ENCODE measurements at regions not wholly inside any gene's neighbourhood (a gene's known extent, or its start where the extent isn't known, plus 50 kb on each side); places are given as distances from the start of the nearest gene placed in this dataset.

GRCh38 chr11:19650467-19650866 is 62.2 kb upstream of the NAV2 start:
- Histone ChIP-seq H3K4me1 (replicated peaks in 1 of 2) (no peaks in the 10 kb centered on the region), H3K27me3 (no peaks in the 10 kb centered on the region), H3K36me3 (replicated peaks in 1 of 2) (no peaks in the 10 kb centered on the region), H3K9me3 (replicated peaks in 1 of 3) (no peaks in the 10 kb centered on the region), H3K4me3 (no peak overlapping the region), H3K27ac (no peak overlapping the region)
- 77 to 87% (median 85%) methylated on average over 3 of the region's 3 CpGs for WGBS, 4 donors
- no peak for DNase-seq
- intact Hi-C loops (cut with DNase I), result no loop called here
- no peak for TF ChIP-seq POLR2A (IDR thresholded peaks at IDR 0.05)
- TF ChIP-seq CTCF (IDR thresholded peaks at IDR 0.05), result no peak

- WGBS, 4 donors, result 77 to 85% (median 84%) methylated on average over 4 of the region's 4 CpGs
- Histone ChIP-seq H3K36me3 (replicated peaks in 1 of 2) (no peaks in the 10 kb centered on the region), H3K4me1 (replicated peaks in 1 of 2) (no peaks in the 10 kb centered on the region), H3K4me3 (no peak overlapping the region), H3K27me3 (no peaks in the 10 kb centered on the region), H3K27ac (no peak overlapping the region), H3K9me3 (replicated peaks in 1 of 3) (no peaks in the 10 kb centered on the region)
- TF ChIP-seq POLR2A (IDR thresholded peaks at IDR 0.05) (no peak), CTCF (IDR thresholded peaks at IDR 0.05) (no peak)
- intact Hi-C loops (cut with DNase I), result no loop called here
- no peak for DNase-seq
Measured at GRCh38 chr11:19649751-19650150, 62.9 kb upstream of the NAV2 start.

- intact Hi-C loops (cut with DNase I), result no loop called here
- H3K4me1 ChIP-seq (replicated peaks in 1 of 2), result no peaks in the 10 kb centered on the region
- no peaks in the 10 kb centered on the region for H3K27me3 ChIP-seq
- DNase-seq, result no peak
- no peak overlapping the region for H3K27ac ChIP-seq
- no peaks in the 10 kb centered on the region for H3K9me3 ChIP-seq (replicated peaks in 1 of 3)
- 81 to 96% (median 87%) methylated on average over 2 to 3 of the region's 3 CpGs for WGBS, 4 donors
- H3K4me3 ChIP-seq, result no peak overlapping the region
- TF ChIP-seq POLR2A (IDR thresholded peaks at IDR 0.05) (no peak), CTCF (IDR thresholded peaks at IDR 0.05) (no peak)
- no peaks in the 10 kb centered on the region for H3K36me3 ChIP-seq (replicated peaks in 1 of 2)
Measured at GRCh38 chr11:19648321-19648720, 64.3 kb upstream of the NAV2 start.

- Histone ChIP-seq H3K36me3 (replicated peaks in 1 of 2) (no peaks in the 10 kb centered on the region), H3K27ac (no peak overlapping the region), H3K4me3 (no peak overlapping the region), H3K27me3 (no peaks in the 10 kb centered on the region), H3K4me1 (replicated peaks in 1 of 2) (no peaks in the 10 kb centered on the region), H3K9me3 (replicated peaks in 1 of 3) (no peaks in the 10 kb centered on the region)
- no peak for TF ChIP-seq CTCF (IDR thresholded peaks at IDR 0.05)
- TF ChIP-seq POLR2A (IDR thresholded peaks at IDR 0.05), result no peak
- DNase-seq, result no peak
- WGBS, 4 donors, result 91 to 99% (median 94%) methylated on average over 3 of the region's 3 CpGs
- intact Hi-C loops (cut with DNase I), result no loop called here
Measured at GRCh38 chr11:19647816-19648215, 64.8 kb upstream of the NAV2 start.

Data from adrenal gland (tissue), 9 donors.